ENCODE measurements at regions not wholly inside any gene's neighbourhood (a gene's known extent, or its start where the extent isn't known, plus 50 kb on each side); places are given as distances from the start of the nearest gene placed in this dataset.

DNA sequence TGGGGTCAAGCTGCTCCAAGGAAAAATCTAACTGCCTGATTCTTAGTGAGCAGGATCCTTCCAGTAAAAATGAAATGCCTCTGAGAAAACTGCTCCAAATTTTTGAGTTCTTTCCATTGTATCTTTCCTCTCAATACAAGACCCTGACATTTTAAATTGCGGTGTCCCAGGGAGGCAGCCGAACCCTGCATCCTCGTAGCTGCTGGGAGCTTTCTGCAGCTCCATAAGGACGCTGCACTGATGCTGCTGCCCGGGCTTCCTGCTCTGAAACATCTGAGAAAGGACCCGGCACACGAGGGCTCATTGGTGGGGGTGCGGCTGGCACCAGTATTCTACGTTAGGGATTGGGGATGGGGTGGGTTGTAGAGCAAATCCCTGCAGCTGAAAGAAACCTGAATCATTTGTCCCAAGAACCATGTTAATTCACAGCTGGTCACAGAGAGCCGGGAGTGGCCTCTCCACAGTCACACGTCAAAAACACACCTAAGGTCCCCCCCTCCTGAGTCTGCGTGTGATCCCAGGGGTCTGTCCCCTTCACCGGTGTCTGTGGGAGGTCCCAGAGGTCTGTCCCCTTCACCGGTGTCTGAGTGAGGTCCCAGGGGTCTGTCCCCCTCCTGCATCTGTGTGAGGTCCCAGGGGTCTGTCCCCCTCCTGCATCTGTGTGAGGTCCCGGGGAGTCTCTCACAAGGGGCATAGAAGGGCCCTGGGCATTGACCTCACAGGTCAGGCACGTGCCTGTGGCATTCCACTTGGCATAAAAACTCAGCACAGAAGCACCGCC is 63.4 kb upstream of the ZNF354B start:
- CTCF ChIA-PET: no interaction called here
- TF ChIP-seq NFE2L2 (conservative IDR thresholded peaks at IDR 0.05; ENCODE audit: low read length): no peak
- TF ChIP-seq, protein P1, sequence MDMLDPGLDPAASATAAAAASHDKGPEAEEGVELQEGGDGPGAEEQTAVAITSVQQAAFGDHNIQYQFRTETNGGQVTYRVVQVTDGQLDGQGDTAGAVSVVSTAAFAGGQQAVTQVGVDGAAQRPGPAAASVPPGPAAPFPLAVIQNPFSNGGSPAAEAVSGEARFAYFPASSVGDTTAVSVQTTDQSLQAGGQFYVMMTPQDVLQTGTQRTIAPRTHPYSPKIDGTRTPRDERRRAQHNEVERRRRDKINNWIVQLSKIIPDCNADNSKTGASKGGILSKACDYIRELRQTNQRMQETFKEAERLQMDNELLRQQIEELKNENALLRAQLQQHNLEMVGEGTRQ (IDR thresholded peaks at IDR 0.05): no peak
- no peak for TF ChIP-seq GATA3 (IDR thresholded peaks at IDR 0.05; ENCODE audit: borderline replicate concordance)
- TF ChIP-seq HOXB5 (CRISPR knock-in tag; IDR thresholded peaks at IDR 0.05): no peak
- no peak for FAIRE-seq
- POLR2A ChIA-PET: no interaction called here
- H3K9me3 ChIP-seq: peaks cover 4% of the 10 kb centered on the region
- H3K27ac ChIP-seq: no peak overlapping the region
- H3K4me1 ChIP-seq: no peaks in the 10 kb centered on the region
- no peak overlapping the region for H3K4me2 ChIP-seq
- 24% methylated on average over 13 of the region's 17 CpGs for WGBS (ENCODE audit: missing lambda C conversion rate)
- no peak for DNase-seq (ENCODE audit: low read depth in 1 of 2, low spot score in 1 of 2)
- H3K4me3 ChIP-seq: no peak overlapping the region
- ATAC-seq: no peak

DNA sequence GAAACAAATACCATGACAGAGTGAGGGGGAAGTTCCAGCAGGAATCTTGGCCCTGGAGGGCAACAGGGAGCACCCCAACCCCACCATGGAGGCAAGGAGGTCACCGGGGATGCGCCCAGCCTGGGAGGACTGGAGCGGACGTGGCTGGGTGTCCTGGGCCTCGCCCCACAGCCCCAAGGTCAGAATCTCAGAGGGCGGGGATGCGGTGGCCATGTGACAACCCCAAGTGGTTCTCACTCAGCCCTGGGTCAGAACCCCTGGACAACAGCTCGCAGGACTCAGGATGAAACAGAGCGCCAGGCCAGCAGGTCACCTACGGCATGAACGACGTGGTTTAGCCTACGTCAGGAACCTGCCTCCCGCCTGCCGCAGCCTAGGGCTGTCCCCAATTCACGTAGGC is 64.0 kb upstream of the ZNF354A start:
- DNase-seq (ENCODE audit: low read depth in 1 of 2, low spot score in 1 of 2): no peak
- Histone ChIP-seq H3K27ac (no peak overlapping the region), H3K4me1 (no peaks in the 10 kb centered on the region), H3K4me2 (no peak overlapping the region), H3K9me3 (peaks cover 11% of the 10 kb centered on the region), H3K4me3 (no peak overlapping the region)
- TF ChIP-seq POLR2AphosphoS2 (conservative IDR thresholded peaks at IDR 0.05; ENCODE audit: low read length): no peak
- no peak for TF ChIP-seq GATA3 (IDR thresholded peaks at IDR 0.05; ENCODE audit: borderline replicate concordance)
- TF ChIP-seq ZFP36 (IDR thresholded peaks at IDR 0.05; ENCODE audit: borderline replicate concordance, partially characterized antibody): no peak
- no peak for TF ChIP-seq PHF8 (IDR thresholded peaks at IDR 0.05; ENCODE audit: borderline replicate concordance, low read depth)
- POLR2A ChIA-PET: no interaction called here
- ATAC-seq: no peak
- WGBS (ENCODE audit: missing lambda C conversion rate): 83% methylated on average over 12 of the region's 16 CpGs
- no peak for FAIRE-seq
- CTCF ChIA-PET: no interaction called here

DNA sequence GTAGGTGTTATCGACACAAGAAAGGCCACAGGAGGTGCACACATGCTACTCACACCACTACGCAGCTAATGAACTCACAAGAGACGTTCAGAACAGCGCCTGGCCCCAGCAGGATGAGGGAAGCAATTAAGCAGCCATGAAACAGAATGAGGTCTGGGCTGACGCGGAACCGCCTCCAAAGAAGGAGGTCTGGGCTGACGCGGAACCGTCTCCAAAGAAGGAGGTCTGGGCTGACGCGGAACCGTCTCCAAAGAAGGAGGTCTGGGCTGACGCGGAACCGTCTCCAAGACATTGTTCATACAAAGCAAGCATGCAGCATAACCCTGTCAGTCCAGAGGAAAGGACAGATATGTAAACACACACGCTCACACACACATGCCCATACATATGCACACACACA is 63.2 kb upstream of the ZNF354A start:
- ATAC-seq: no peak
- FAIRE-seq: no peak
- Histone ChIP-seq H3K4me2 (no peak overlapping the region), H3K27ac (no peak overlapping the region), H3K4me3 (no peak overlapping the region), H3K4me1 (no peaks in the 10 kb centered on the region), H3K9me3 (peaks cover 18% of the 10 kb centered on the region)
- TF ChIP-seq NR3C1 (IDR thresholded peaks at IDR 0.05) (no peak), ZSCAN20 (CRISPR knock-in tag; IDR thresholded peaks at IDR 0.05) (no peak), NFE2L2 (conservative IDR thresholded peaks at IDR 0.05; ENCODE audit: low read length) (no peak), RARB (CRISPR knock-in tag; IDR thresholded peaks at IDR 0.05) (no peak), BHLHE40 (IDR thresholded peaks at IDR 0.05; ENCODE audit: low read depth, low read length) (no peak), ZC3H11A (IDR thresholded peaks at IDR 0.05) (no peak), RCOR1 (IDR thresholded peaks at IDR 0.05; ENCODE audit: low read depth, low read length) (no peak), SMC3 (IDR thresholded peaks at IDR 0.05) (no peak)
- TF ChIP-seq, protein P2, sequence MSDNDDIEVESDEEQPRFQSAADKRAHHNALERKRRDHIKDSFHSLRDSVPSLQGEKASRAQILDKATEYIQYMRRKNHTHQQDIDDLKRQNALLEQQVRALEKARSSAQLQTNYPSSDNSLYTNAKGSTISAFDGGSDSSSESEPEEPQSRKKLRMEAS (IDR thresholded peaks at IDR 0.05): no peak
- TF ChIP-seq, protein P3, sequence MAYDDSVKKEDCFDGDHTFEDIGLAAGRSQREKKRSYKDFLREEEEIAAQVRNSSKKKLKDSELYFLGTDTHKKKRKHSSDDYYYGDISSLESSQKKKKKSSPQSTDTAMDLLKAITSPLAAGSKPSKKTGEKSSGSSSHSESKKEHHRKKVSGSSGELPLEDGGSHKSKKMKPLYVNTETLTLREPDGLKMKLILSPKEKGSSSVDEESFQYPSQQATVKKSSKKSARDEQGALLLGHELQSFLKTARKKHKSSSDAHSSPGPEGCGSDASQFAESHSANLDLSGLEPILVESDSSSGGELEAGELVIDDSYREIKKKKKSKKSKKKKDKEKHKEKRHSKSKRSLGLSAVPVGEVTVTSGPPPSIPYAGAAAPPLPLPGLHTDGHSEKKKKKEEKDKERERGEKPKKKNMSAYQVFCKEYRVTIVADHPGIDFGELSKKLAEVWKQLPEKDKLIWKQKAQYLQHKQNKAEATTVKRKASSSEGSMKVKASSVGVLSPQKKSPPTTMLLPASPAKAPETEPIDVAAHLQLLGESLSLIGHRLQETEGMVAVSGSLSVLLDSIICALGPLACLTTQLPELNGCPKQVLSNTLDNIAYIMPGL (CRISPR knock-in tag; IDR thresholded peaks at IDR 0.05; ENCODE audit: borderline replicate concordance): no peak
- TF ChIP-seq, protein P4, sequence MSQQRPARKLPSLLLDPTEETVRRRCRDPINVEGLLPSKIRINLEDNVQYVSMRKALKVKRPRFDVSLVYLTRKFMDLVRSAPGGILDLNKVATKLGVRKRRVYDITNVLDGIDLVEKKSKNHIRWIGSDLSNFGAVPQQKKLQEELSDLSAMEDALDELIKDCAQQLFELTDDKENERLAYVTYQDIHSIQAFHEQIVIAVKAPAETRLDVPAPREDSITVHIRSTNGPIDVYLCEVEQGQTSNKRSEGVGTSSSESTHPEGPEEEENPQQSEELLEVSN (IDR thresholded peaks at IDR 0.05; ENCODE audit: borderline replicate concordance, low read depth): no peak
- ChIA-PET POLR2A (no interaction called here), CTCF (no interaction called here)
- DNase-seq (ENCODE audit: low read depth in 1 of 2, low spot score in 1 of 2): no peak
- WGBS (ENCODE audit: missing lambda C conversion rate): 85% methylated on average over 16 of the region's 17 CpGs
